ENCODE measurements at regions not wholly inside any gene's neighbourhood (a gene's known extent, or its start where the extent isn't known, plus 50 kb on each side); places are given as distances from the start of the nearest gene placed in this dataset.

DNA sequence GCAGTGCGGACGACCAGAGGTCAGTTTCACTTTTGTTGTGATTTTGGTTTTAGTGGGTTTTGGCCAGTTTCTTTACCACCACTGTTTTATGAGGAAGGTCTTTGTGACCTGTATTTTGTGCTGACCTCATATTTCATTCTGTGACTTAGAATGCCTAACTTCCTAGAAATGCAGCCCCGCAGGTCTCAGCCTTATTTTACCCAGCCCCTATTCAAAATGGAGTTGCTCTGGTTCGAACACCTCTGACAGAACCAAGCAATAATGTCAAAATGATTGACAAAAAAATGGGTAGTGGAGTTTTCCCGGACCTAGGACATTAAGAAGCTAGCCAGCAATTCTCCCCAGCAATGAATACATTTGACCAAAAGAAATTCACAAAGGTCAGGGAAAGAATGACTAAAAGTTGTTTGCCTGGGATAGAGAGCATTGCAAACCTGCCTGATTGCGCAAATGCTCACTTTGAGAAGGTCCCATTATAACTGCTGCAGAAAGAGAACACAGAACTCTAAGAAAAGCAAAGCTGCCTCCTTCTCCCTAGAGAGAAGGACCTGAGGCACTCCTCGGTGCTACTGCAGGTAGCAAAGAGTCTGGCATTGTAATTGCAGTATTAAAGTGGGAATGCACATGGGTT, 288.8 kb downstream of the ADGB start:
- TF ChIP-seq, protein P1, sequence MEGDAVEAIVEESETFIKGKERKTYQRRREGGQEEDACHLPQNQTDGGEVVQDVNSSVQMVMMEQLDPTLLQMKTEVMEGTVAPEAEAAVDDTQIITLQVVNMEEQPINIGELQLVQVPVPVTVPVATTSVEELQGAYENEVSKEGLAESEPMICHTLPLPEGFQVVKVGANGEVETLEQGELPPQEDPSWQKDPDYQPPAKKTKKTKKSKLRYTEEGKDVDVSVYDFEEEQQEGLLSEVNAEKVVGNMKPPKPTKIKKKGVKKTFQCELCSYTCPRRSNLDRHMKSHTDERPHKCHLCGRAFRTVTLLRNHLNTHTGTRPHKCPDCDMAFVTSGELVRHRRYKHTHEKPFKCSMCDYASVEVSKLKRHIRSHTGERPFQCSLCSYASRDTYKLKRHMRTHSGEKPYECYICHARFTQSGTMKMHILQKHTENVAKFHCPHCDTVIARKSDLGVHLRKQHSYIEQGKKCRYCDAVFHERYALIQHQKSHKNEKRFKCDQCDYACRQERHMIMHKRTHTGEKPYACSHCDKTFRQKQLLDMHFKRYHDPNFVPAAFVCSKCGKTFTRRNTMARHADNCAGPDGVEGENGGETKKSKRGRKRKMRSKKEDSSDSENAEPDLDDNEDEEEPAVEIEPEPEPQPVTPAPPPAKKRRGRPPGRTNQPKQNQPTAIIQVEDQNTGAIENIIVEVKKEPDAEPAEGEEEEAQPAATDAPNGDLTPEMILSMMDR (IDR thresholded peaks at IDR 0.05; ENCODE audit: low read depth, low read length, missing control alignments): no peak
- H3K4me3 ChIP-seq (replicated peaks; ENCODE audit: low read depth, low read length): no peak overlapping the region
- DNase-seq (ENCODE audit: extremely low read depth, low read depth): no peak

DNA sequence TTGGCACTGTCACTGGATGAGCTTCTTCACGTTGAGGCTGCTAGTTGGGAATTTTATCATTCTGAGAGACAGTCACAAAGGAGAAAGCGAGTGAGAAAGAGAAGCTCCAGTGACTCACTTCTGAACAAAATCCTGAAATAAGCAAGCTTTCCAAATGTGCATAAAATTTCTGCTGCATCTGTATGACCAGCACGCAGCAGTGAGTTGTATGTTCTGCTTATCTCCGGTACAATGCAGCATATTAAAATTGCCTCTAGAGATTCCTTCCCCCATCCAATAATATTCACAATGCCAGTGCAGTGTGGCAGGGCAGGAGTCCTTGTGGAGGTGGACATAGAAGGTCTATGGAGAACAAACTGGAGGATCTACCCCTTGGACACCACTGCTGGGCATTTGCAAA, 290.5 kb downstream of the ADGB start:
- H3K4me3 ChIP-seq (replicated peaks; ENCODE audit: low read depth, low read length): no peak overlapping the region

DNA sequence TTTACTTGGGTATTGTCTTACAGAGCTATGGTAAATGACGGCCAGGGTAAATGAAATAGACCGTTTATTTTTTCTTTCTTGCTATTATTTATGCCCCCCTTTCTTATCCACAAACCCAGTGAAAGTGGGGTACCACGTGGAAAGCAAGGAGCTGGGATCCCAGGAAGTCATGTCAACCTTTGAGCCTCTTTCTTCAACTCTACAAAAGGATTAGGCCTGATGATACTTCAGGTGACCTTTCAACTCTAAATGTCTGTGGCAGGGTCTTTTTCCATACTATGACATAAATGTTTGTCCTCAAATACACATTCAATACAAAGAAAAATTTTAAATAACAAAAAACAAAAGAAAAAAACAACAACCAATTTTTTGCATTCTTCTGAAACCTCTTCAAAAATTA, 291.4 kb downstream of the ADGB start:
- TF ChIP-seq, protein P1 (IDR thresholded peaks at IDR 0.05; ENCODE audit: low read depth, low read length, missing control alignments): no peak
- no peak overlapping the region for H3K4me3 ChIP-seq (replicated peaks; ENCODE audit: low read depth, low read length)
- no peak for DNase-seq (ENCODE audit: extremely low read depth, low read depth)

More for the DNA sequence above, 290.5 kb downstream of the ADGB start:
- TF ChIP-seq, protein P1 (IDR thresholded peaks at IDR 0.05; ENCODE audit: low read depth, low read length, missing control alignments): no peak
- no peak for DNase-seq (ENCODE audit: extremely low read depth, low read depth)

DNA sequence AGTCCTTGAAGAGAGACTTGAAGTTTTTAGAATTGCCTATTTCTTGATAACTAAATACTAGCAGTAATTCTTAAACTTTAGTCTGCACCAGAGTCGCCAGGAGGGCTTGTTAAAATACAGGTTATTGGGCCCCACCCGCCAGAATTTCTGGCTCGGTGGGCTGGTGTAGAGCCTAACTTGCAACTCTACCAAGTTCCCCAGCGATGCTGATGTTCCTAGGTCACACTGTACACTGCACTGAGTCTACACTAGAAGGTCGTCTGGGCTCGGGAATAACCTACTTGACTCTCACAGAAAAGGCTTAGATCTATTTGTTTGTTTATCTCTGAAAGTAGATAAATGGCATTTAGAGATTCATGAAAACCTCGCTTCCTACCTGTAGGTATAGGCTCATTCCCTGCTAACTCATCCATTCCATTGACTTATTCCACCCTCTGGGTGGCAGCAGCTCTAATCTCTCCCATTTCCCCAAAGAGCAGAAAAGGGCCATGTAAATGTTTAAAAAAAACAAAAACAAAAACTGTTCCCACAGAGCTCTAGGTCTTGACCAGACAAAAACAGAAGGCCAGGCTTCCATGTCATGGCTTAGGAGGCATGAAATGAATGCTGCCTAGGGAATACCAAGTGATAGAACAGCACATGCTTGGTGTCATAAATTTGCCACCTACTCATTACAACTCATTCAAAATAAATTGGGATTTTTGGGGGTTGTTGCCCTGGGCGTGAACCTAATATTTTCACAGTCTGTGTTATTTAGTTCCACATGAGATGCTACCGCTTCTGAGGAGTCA, 292.1 kb downstream of the ADGB start:
- TF ChIP-seq, protein P1 (IDR thresholded peaks at IDR 0.05; ENCODE audit: low read depth, low read length, missing control alignments): no peak
- DNase-seq (ENCODE audit: extremely low read depth, low read depth): no peak
- no peak overlapping the region for H3K4me3 ChIP-seq (replicated peaks; ENCODE audit: low read depth, low read length)

DNA sequence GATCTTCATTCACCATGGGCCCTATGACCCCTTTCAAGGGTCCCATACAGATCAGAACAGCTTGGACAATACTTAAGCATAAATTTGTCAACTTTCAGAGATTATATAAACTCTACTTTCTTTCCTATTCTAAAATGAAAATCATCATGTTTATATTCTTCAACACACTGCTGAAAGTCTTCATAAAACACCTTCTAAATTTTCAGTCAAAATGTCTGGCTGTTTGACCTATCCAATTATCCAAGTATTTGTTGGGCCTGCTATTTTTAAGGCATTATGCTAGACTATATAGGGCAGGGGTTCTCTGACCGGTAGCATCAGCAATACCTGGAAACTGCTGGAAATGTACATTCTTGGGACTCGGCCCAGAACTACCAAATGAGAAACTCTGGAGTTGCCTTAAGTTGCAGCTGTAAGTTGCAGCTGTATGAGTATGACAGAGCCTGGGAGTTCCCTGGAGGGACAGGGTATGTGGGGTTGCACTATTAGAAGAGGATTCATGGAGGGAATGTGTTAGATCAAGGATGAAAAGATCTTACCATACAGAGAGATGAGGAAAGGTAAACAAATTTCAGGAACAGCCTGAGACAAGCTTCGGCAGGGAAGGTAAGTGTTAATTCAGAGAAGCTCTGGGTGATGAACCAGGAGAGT, 293.0 kb downstream of the ADGB start:
- TF ChIP-seq, protein P1 (IDR thresholded peaks at IDR 0.05; ENCODE audit: low read depth, low read length, missing control alignments): no peak
- no peak overlapping the region for H3K4me3 ChIP-seq (replicated peaks; ENCODE audit: low read depth, low read length)
- DNase-seq (ENCODE audit: extremely low read depth, low read depth): no peak

DNA sequence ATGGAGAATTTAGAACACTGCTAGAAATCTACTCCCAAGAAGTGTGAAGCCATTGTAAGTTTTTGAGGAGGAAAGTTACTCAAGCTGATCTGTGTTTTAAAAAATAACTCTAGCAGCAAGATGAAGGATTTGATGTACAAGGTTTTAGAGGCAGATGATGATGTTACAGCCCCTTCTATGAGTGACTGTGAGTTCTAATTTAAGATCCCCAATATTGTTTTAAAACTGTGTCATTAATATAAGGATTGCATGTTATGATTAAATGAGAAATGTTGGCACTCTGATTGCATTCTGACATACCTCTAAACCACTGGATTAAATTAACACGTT, 293.5 kb downstream of the ADGB start:
- no peak for DNase-seq (ENCODE audit: extremely low read depth, low read depth)
- TF ChIP-seq, protein P1 (IDR thresholded peaks at IDR 0.05; ENCODE audit: low read depth, low read length, missing control alignments): no peak
- H3K4me3 ChIP-seq (replicated peaks; ENCODE audit: low read depth, low read length): no peak overlapping the region
